GM12874 (cell line): ENCODE measurements at regions not wholly inside any gene's neighbourhood (a gene's known extent, or its start where the extent isn't known, plus 50 kb on each side); places are given as distances from the start of the nearest gene placed in this dataset.

Source experiments
- TF ChIP-seq, protein P1 (sequence below): IDR thresholded peaks from 2 replicates; pipeline ENCODE4 v1.5.1; 2011; ENCODE audit warnings: low read depth, mild to moderate bottlenecking, control low read depth, low read length, moderate library complexity; ENCODE audit not compliant: insufficient read depth

DNA sequence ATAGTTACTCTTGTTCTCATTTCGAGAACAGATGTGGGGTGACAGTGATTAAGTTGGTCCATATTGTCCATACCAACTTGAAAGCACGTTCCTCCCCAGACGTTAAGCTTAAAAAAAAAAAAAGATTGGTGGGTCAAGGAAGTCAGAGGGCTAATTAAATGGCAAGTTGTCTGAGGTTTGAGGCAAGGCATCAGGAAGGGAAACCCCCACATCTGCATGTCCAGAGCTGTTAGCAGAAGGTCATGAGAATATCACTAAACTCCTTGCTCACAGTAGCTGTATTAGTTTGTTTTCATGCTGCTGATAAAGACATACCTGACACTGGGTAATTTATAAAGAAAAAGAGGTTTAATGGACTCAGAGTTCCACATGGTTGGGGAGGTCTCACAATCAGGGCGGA, 415.6 kb upstream of the FZD8 start:
- TF ChIP-seq, protein P1, sequence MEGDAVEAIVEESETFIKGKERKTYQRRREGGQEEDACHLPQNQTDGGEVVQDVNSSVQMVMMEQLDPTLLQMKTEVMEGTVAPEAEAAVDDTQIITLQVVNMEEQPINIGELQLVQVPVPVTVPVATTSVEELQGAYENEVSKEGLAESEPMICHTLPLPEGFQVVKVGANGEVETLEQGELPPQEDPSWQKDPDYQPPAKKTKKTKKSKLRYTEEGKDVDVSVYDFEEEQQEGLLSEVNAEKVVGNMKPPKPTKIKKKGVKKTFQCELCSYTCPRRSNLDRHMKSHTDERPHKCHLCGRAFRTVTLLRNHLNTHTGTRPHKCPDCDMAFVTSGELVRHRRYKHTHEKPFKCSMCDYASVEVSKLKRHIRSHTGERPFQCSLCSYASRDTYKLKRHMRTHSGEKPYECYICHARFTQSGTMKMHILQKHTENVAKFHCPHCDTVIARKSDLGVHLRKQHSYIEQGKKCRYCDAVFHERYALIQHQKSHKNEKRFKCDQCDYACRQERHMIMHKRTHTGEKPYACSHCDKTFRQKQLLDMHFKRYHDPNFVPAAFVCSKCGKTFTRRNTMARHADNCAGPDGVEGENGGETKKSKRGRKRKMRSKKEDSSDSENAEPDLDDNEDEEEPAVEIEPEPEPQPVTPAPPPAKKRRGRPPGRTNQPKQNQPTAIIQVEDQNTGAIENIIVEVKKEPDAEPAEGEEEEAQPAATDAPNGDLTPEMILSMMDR: no peak

DNA sequence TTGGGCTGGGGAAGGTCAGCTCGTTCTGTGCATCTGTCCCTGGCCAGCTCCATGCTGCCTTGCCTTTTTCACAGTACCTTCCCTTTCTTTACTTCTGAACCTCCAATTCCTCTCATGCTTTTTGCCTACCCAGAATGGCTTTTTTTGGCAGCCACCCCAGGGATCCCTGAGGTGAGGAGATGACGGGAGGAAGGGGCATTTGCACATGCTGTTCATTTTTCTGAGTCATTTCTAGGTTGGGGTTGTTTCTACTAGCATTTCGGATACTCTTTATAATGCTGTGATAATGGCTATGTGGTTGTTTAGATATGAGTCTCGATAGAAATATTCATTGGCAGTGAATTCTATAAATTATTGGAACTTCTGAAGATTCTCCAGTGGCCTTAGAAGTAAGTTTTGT, 415.1 kb upstream of the FZD8 start:
- TF ChIP-seq, protein P1: no peak

DNA sequence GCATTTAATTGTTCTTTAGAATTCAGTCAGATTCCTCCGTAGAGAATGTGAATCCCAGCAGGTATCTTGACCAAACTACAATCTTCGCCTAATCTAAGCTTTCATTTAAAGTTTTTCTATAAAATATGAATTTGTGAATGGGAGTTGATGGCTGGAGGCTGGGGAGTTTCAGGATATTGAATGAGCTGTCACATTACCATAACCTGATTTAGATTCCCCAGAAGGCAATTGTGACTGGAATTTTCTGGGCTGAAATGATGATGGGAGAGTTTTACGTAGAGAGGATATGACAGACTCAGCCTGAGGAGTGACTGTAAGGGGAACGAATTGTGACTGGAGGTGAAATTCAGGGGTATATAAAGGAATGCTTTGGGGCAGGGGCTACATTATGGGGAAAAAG, 411.7 kb upstream of the FZD8 start:
- TF ChIP-seq, protein P1: no peak

DNA sequence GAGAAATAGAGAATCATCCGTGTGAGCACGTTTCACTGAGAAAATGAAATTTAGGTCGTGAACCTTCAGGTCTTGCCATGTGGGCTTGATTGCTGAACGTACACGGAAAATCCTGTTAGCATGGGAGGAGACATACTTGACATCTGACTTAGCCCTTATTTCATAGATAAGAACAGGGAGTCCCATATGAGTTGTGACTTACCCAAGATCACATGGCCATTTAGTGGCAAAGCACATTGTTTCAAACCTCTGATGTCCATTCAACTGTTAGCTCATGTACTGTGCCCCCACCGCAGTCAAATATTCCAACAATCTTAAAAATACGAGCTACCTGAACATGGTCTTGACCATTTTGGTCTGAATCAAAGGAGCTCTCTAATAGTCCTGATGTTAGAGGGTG, 411.2 kb upstream of the FZD8 start:
- TF ChIP-seq, protein P1: no peak

DNA sequence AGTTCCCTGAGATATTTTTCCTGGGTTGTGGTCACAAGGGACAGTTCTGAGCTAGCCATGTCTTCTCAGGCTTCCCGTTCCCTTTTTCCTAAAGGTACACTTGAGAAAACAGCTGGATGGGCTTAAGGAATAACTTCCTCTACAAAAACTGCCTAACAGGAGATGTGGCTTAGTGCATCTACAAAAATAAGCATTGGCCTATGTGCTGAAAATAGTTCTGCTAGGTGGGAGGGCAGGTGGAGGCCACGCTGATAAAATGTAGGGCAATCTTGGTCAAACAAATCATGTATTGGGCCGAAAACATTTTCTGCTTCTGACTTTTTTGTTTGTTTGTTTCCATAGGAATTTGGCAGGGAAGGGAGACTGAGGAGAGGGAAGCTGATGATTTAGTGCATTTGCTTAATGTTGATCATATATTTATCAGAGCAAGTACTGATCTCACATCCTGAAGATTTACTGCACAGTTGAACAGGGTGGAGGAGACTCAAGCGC, 409.4 kb upstream of the FZD8 start:
- TF ChIP-seq, protein P1: no peak

DNA sequence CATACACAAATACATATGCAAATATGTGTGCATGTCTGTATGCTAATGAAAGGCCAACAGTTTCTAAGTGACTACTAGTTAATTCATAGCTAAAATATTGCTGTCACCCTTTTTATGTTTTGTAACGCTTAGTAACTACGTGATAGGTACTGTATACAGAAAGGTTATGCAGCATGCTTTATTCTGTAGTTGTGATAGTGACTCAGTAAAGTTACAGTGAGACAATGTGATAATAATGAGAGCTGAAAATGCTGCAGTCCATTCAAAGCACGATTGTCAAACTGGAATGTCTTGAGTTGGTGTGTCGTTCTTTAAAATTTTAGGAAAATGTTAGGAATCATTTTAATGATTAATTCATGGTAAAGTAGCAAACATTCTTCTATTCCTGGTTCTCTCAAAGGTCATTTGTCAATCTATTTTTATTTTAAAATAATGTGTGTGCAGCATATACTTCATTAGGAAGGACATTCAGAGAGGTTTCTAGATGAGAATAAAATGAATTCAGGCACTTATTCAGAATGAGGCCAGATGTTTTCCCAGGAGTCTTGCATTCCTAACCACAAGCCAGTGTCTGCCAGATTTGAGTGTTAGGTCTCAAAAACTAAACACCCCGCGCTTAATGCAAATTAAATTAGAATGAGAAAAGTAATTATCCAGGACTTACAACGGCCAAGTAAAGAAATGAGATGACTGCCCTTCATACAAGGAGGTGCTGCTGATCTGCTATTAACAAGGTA, 408.8 kb upstream of the FZD8 start:
- TF ChIP-seq, protein P1: no peak

DNA sequence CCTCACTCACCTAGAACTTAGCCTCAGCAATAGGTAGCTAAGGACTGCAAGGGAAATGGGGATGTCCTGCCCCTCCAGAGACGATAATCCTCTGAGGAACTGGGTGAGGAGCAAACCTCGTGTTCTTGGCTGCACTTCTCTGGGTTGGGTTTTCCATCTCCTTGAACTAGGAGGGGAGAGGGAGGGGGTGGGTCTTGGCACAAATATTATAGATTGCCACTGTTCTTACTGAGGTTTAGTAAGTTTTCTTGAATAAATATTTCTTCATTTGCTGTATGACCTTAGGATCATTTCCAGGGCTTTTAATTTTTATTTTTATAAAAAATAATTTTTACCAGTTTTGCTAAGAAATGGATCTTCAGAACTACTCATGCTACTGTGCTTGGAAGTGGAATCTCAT, 406.7 kb upstream of the FZD8 start:
- TF ChIP-seq, protein P1: no peak
